ENCODE measurements at regions not wholly inside any gene's neighbourhood (a gene's known extent, or its start where the extent isn't known, plus 50 kb on each side); places are given as distances from the start of the nearest gene placed in this dataset.

DNA sequence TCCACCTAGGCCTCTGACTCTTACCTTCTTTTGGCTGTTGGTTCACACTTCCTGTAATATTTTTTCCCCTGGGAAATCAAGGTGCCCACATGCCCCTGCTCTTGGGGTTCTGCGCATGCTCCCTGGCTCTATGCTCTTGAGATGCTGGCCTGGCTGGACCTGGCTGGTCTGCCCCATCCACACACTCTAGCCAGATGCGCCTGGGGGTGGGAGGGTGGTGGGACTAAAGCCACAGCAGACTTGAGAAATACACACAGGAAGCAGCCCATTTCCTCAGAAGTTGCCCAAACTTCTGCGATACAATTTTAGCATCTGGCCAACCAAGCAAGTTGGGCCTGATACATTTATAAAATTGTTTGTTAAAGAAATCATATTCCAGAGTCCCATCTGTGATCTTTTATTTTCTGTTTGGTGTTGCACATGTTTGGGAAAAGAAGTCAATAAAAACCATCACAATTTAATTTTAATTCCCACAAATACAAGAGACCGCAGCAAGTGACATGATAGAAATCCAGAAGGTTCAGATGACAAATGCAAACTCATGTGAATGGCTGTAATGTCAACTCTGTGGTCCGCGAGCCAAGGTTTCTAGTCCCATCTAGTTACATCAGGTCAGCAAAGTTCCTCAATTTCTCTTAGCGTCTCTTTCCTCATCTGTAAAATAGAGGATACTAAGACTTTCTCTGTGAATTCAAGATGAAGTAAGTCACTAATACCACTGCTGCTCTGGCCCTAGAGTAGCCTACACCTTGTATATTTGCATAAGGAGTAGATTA, 55.9 kb upstream of the MEF2A start:
- peak; percentile 85 for TF ChIP-seq POLR2AphosphoS5 (IDR thresholded peaks at IDR 0.05; ENCODE audit: low read depth)
- TF ChIP-seq, protein P1, sequence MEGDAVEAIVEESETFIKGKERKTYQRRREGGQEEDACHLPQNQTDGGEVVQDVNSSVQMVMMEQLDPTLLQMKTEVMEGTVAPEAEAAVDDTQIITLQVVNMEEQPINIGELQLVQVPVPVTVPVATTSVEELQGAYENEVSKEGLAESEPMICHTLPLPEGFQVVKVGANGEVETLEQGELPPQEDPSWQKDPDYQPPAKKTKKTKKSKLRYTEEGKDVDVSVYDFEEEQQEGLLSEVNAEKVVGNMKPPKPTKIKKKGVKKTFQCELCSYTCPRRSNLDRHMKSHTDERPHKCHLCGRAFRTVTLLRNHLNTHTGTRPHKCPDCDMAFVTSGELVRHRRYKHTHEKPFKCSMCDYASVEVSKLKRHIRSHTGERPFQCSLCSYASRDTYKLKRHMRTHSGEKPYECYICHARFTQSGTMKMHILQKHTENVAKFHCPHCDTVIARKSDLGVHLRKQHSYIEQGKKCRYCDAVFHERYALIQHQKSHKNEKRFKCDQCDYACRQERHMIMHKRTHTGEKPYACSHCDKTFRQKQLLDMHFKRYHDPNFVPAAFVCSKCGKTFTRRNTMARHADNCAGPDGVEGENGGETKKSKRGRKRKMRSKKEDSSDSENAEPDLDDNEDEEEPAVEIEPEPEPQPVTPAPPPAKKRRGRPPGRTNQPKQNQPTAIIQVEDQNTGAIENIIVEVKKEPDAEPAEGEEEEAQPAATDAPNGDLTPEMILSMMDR (IDR thresholded peaks at IDR 0.05; ENCODE audit: insufficient read depth, low read length) = no peak
- TF ChIP-seq, protein P2, sequence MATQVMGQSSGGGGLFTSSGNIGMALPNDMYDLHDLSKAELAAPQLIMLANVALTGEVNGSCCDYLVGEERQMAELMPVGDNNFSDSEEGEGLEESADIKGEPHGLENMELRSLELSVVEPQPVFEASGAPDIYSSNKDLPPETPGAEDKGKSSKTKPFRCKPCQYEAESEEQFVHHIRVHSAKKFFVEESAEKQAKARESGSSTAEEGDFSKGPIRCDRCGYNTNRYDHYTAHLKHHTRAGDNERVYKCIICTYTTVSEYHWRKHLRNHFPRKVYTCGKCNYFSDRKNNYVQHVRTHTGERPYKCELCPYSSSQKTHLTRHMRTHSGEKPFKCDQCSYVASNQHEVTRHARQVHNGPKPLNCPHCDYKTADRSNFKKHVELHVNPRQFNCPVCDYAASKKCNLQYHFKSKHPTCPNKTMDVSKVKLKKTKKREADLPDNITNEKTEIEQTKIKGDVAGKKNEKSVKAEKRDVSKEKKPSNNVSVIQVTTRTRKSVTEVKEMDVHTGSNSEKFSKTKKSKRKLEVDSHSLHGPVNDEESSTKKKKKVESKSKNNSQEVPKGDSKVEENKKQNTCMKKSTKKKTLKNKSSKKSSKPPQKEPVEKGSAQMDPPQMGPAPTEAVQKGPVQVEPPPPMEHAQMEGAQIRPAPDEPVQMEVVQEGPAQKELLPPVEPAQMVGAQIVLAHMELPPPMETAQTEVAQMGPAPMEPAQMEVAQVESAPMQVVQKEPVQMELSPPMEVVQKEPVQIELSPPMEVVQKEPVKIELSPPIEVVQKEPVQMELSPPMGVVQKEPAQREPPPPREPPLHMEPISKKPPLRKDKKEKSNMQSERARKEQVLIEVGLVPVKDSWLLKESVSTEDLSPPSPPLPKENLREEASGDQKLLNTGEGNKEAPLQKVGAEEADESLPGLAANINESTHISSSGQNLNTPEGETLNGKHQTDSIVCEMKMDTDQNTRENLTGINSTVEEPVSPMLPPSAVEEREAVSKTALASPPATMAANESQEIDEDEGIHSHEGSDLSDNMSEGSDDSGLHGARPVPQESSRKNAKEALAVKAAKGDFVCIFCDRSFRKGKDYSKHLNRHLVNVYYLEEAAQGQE (IDR thresholded peaks at IDR 0.05; ENCODE audit: insufficient replicate concordance, low read depth) = no peak
- TF ChIP-seq GABPA (IDR thresholded peaks at IDR 0.05; ENCODE audit: low read depth) = no peak

All from HL-60 (cell line).